K562 (cell line): ENCODE measurements at regions not wholly inside any gene's neighbourhood (a gene's known extent, or its start where the extent isn't known, plus 50 kb on each side); places are given as distances from the start of the nearest gene placed in this dataset.

ENCODE experiments used
- CCAR2 ChIP-seq: fragments of 200-400 bp; formaldehyde crosslinking; IDR thresholded peaks from 2 replicates; pipeline ENCODE4 v1.6.1; 2017; ENCODE audit warnings: mild to moderate bottlenecking, low read depth, low read length
- FOS ChIP-seq: IDR thresholded peaks from 3 replicates; pipeline ENCODE4 v1.6.1; 2011; ENCODE audit not compliant: insufficient read length; ENCODE audit errors: extremely low read depth
- GATAD2A ChIP-seq: fragments of 450-650 bp; IDR thresholded peaks from 2 replicates; pipeline ENCODE4 v1.6.1; 2017
- MAX ChIP-seq: sonication (generic); formaldehyde crosslinking; IDR thresholded peaks from 2 replicates; pipeline ENCODE4 v1.9.0; 2022; ENCODE audit warnings: mild to moderate bottlenecking, missing genetic modification reagents
- MTA3 ChIP-seq: fragments of 450-650 bp; formaldehyde crosslinking; IDR thresholded peaks from 2 replicates; pipeline ENCODE4 v1.6.1; 2017; ENCODE audit warnings: mild to moderate bottlenecking, borderline replicate concordance
- POLR2A ChIP-seq: fragments of 450-650 bp; conservative IDR thresholded peaks from 2 replicates; pipeline ENCODE4 v1.6.1; 2016
- SMAD1 ChIP-seq: fragments of 150-350 bp; IDR thresholded peaks from 2 replicates; pipeline ENCODE4 v1.6.1; 2014; ENCODE audit warnings: low read length, low read depth; ENCODE audit not compliant: partially characterized antibody
- SPI1 ChIP-seq: IDR thresholded peaks from 2 replicates; pipeline ENCODE4 v1.6.1; 2011; ENCODE audit warnings: low read depth, low read length, control low read depth, borderline replicate concordance
- ZNF431 ChIP-seq: sonication (generic); formaldehyde crosslinking; IDR thresholded peaks from 2 replicates; pipeline ENCODE4 v1.8.0; 2022; ENCODE audit warnings: mild to moderate bottlenecking, missing genetic modification reagents

- TF ChIP-seq SMAD1 (no peak), GATAD2A (no peak), MAX (CRISPR knock-in tag) (no peak), ZNF431 (CRISPR knock-in tag) (no peak), CCAR2 (no peak), POLR2A (no peak), MTA3 (no peak), SPI1 (no peak), FOS (no peak)
Observed at GRCh38 chr9:117644932-117645636, 59.1 kb upstream of the TLR4 start.
